HEK293 (cell line): ENCODE measurements at regions not wholly inside any gene's neighbourhood (a gene's known extent, or its start where the extent isn't known, plus 50 kb on each side); places are given as distances from the start of the nearest gene placed in this dataset.

Experiments used
- CTCF ChIP-seq: fragments of 450-650 bp; formaldehyde crosslinking; IDR thresholded peaks from 2 replicates; pipeline ENCODE4 v1.5.1; 2016; ENCODE audit warnings: missing biosample characterization, missing genetic modification characterization
- PBX3 ChIP-seq: sonication (generic); formaldehyde crosslinking; IDR thresholded peaks from 2 replicates; pipeline ENCODE4 v1.8.1; 2022; ENCODE audit warnings: mild to moderate bottlenecking, moderate library complexity, missing genetic modification reagents
- PRDM10 ChIP-seq: fragments of 450-650 bp; formaldehyde crosslinking; IDR thresholded peaks from 2 replicates; pipeline ENCODE4 v1.5.1; 2016; ENCODE audit warnings: missing biosample characterization, missing genetic modification characterization
- RBAK ChIP-seq: fragments of 450-650 bp; formaldehyde crosslinking; IDR thresholded peaks from 2 replicates; pipeline ENCODE4 v1.5.1; 2016; ENCODE audit warnings: missing biosample characterization, missing genetic modification characterization
- SP2 ChIP-seq: fragments of 450-650 bp; formaldehyde crosslinking; IDR thresholded peaks from 2 replicates; pipeline ENCODE4 v1.5.1; 2016; ENCODE audit warnings: missing biosample characterization, missing genetic modification characterization
- ZBTB8A ChIP-seq: fragments of 450-650 bp; formaldehyde crosslinking; IDR thresholded peaks from 2 replicates; pipeline ENCODE4 v1.5.1; 2016; ENCODE audit warnings: missing biosample characterization, missing genetic modification characterization
- ZNF112 ChIP-seq: fragments of 450-650 bp; formaldehyde crosslinking; IDR thresholded peaks from 2 replicates; pipeline ENCODE4 v1.5.0; 2017; ENCODE audit warnings: missing biosample characterization, missing genetic modification characterization
- ZNF146 ChIP-seq: fragments of 450-650 bp; formaldehyde crosslinking; IDR thresholded peaks from 2 replicates; pipeline ENCODE4 v1.5.1; 2016; ENCODE audit warnings: missing biosample characterization, missing genetic modification characterization
- ZNF391 ChIP-seq: fragments of 450-650 bp; formaldehyde crosslinking; IDR thresholded peaks from 2 replicates; pipeline ENCODE4 v1.5.1; 2016; ENCODE audit warnings: low read depth, missing biosample characterization, missing genetic modification characterization, borderline replicate concordance
- TF ChIP-seq, protein P1 (sequence below): fragments of 450-650 bp; IDR thresholded peaks from 2 replicates; pipeline ENCODE4 v1.5.1; 2018; ENCODE audit warnings: missing biosample characterization, missing genetic modification characterization
- TF ChIP-seq, protein P2 (sequence below): fragments of 450-650 bp; formaldehyde crosslinking; optimal IDR thresholded peaks from 2 replicates; pipeline ENCODE3; 2016; ENCODE audit warnings: missing biosample characterization, mild to moderate bottlenecking, missing genetic modification characterization

- TF ChIP-seq CTCF (tag by site-specific recombination): no peak
- TF ChIP-seq PBX3: no peak
- TF ChIP-seq ZNF146 (tag by site-specific recombination): no peak
- no peak for TF ChIP-seq ZNF391 (tag by site-specific recombination)
- 0 out of 2 replicates have a peak, but pooled peaks have one; percentile 37 for TF ChIP-seq ZBTB8A
- TF ChIP-seq, protein P1, sequence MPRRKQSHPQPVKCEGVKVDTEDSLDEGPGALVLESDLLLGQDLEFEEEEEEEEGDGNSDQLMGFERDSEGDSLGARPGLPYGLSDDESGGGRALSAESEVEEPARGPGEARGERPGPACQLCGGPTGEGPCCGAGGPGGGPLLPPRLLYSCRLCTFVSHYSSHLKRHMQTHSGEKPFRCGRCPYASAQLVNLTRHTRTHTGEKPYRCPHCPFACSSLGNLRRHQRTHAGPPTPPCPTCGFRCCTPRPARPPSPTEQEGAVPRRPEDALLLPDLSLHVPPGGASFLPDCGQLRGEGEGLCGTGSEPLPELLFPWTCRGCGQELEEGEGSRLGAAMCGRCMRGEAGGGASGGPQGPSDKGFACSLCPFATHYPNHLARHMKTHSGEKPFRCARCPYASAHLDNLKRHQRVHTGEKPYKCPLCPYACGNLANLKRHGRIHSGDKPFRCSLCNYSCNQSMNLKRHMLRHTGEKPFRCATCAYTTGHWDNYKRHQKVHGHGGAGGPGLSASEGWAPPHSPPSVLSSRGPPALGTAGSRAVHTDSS: no peak
- TF ChIP-seq ZNF112: no peak
- TF ChIP-seq, protein P2, sequence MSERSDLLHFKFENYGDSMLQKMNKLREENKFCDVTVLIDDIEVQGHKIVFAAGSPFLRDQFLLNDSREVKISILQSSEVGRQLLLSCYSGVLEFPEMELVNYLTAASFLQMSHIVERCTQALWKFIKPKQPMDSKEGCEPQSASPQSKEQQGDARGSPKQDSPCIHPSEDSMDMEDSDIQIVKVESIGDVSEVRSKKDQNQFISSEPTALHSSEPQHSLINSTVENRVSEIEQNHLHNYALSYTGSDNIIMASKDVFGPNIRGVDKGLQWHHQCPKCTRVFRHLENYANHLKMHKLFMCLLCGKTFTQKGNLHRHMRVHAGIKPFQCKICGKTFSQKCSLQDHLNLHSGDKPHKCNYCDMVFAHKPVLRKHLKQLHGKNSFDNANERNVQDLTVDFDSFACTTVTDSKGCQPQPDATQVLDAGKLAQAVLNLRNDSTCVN (tag by site-specific recombination): no peak
- TF ChIP-seq PRDM10 (tag by site-specific recombination): 0 out of 2 replicates have a peak, but pooled peaks have one; percentile 42
- no peak for TF ChIP-seq SP2 (tag by site-specific recombination)
- TF ChIP-seq RBAK (tag by site-specific recombination): no peak
Observed at GRCh38 chr10:10873289-10873688, 144.4 kb upstream of the CELF2 start.
